ENCODE measurements at regions not wholly inside any gene's neighbourhood (a gene's known extent, or its start where the extent isn't known, plus 50 kb on each side); places are given as distances from the start of the nearest gene placed in this dataset.

DNA sequence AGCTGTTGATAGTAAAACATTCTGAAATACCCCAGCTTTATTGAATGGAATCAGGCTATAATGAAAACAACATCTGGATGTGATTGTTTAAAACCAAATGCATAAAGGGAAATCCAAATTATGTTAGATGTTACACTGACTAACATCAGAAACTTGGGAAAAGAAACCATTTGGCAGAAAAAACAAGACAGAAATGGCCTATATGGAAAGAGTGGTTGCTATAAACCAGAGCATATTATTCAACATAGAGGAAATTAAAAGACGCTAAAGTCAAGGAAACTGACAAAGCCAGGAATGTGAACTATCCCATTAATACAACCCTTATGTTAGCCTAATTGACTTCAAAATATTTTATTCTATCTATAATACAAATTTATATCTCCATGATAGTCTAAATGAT lies 53.0 kb upstream of the CABCOCO1 start:
- TF ChIP-seq, protein P1, sequence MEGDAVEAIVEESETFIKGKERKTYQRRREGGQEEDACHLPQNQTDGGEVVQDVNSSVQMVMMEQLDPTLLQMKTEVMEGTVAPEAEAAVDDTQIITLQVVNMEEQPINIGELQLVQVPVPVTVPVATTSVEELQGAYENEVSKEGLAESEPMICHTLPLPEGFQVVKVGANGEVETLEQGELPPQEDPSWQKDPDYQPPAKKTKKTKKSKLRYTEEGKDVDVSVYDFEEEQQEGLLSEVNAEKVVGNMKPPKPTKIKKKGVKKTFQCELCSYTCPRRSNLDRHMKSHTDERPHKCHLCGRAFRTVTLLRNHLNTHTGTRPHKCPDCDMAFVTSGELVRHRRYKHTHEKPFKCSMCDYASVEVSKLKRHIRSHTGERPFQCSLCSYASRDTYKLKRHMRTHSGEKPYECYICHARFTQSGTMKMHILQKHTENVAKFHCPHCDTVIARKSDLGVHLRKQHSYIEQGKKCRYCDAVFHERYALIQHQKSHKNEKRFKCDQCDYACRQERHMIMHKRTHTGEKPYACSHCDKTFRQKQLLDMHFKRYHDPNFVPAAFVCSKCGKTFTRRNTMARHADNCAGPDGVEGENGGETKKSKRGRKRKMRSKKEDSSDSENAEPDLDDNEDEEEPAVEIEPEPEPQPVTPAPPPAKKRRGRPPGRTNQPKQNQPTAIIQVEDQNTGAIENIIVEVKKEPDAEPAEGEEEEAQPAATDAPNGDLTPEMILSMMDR (IDR thresholded peaks at IDR 0.05), result no peak
- no peak for TF ChIP-seq POLR2A (IDR thresholded peaks at IDR 0.05)
- TF ChIP-seq POLR2AphosphoS5 (IDR thresholded peaks at IDR 0.05), result no peak
